GM19238 (cell line): ENCODE measurements at regions not wholly inside any gene's neighbourhood (a gene's known extent, or its start where the extent isn't known, plus 50 kb on each side); places are given as distances from the start of the nearest gene placed in this dataset.
A peak's percentile ranks its signal among the peaks of the same experiment; 100 is the strongest.

Experiments used
- DNase-seq: peaks from one replicate; pipeline ENCODE4 v3.0.0; 2011; ENCODE audit warnings: low spot score; ENCODE audit not compliant: insufficient read length

GRCh38 chr14:95442633-95443021 is 73.8 kb downstream of the SYNE3 start:
- DNase-seq: peak; percentile 81

- no peak for DNase-seq
Observed at GRCh38 chr14:95442016-95442632, 74.3 kb downstream of the SYNE3 start.

- no peak for DNase-seq
Observed at GRCh38 chr14:95440951-95441350, 75.5 kb downstream of the SYNE3 start.

DNA sequence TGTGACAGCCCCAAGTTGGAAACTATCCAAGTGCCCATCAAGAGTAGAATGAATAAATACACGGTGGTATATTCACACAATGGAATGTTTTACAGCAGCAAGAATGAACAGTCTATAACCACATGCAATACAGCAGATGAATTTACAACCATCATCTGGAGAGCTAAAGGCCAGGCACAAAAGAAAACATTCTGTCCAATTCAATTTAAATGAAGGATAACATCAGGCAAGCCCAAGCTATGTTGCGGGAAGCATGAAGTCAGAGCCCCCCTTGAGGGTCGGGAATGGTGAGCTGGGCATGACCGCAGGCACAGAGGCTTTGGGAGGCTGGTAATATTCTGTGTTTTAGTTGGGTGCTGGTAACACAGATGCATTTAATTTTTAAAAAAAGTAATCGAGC is 76.0 kb downstream of the SYNE3 start:
- DNase-seq: no peak

DNA sequence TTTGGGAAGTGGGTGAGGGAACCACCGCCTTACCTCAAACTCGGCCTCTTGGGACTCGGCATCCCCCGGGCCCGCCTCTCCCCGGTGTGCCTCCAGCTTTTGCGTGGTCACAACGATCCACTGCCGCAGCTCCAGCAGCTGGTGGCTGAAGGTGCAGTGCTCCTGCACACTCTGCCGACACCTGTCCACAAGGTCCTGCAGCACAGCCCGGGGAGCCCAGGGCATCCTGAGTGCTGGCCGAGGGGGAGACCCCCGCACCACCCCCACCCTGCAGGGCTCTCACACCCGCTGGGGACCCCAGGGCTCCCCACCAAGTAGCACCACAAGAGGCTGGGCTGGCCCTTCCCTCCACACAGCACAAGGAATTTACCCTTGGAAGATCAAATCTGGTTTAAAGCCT is 76.6 kb downstream of the SYNE3 start:
- DNase-seq: no peak

DNA sequence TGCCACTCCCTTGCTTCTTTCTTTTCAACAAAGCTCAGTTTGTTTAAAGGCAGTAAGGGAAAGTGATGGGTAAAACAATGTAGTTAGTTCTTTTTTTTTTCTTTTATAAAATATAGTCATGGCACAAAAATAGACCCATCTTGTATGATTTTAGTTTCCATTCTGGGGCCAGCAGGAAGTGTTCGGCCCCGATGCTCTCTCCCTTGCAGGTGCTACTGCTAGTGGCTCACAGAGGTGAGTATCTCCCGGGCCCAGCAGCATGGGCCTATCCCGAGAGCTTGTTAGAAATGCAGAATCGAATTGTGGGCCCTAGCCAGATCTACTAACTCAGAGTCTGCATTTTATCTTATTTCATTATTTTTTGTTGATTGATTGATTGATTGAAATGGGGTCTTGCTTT is 78.7 kb downstream of the SYNE3 start:
- no peak for DNase-seq

- DNase-seq: no peak
Observed at GRCh38 chr14:95436354-95436753, 80.1 kb downstream of the SYNE3 start.

DNA sequence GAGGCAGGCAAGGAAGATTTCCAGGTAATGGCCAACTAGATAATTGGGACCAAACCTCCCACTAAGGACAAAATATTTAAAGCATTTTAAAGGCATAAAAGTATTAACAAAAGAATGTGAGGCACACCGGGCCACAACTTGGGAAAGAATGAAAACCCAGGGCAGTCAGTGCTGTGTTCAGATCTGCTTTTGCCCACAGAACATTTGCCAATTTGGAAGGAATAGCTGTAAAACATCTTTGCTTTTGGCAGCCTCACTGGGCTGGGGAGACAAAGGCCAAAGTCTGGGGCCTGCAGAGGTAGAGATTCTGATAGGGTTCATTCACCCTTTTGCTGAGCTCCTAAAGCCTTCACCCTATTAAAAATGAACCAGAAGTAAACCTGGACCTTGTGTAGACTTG is 82.3 kb downstream of the SYNE3 start:
- no peak for DNase-seq

- DNase-seq: no peak
Observed at GRCh38 chr14:95433094-95433478, 83.4 kb downstream of the SYNE3 start.

GRCh38 chr14:95432144-95433093 is 84.0 kb downstream of the SYNE3 start:
- DNase-seq: no peak

GRCh38 chr14:95431199-95432143 is 85.0 kb downstream of the SYNE3 start:
- no peak for DNase-seq

DNA sequence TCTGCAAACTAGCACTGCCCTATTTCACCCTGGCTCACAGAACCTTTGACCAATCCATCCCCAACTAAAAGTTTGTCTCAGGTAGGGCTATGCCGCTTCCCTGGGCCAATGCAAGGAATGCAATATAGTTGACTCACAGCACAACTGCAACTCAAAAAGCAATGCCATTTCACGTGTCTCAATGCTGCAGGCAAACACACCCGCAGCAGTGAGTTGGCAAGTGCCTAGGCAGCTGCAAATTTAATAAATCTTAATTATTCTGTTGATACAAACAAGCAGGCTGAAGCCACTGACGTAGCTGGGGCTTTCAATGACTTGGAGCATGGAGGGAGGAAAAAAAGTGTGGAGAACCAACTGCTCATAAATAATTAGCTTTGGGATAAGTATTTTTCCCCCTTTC is 87.9 kb downstream of the SYNE3 start:
- no peak for DNase-seq

GRCh38 chr14:95426116-95426475 is 90.4 kb downstream of the SYNE3 start:
- no peak for DNase-seq

GRCh38 chr14:95425369-95426115 is 90.9 kb downstream of the SYNE3 start:
- DNase-seq: no peak

- no peak for DNase-seq
Observed at GRCh38 chr14:95424529-95424928, 91.9 kb downstream of the SYNE3 start.

DNA sequence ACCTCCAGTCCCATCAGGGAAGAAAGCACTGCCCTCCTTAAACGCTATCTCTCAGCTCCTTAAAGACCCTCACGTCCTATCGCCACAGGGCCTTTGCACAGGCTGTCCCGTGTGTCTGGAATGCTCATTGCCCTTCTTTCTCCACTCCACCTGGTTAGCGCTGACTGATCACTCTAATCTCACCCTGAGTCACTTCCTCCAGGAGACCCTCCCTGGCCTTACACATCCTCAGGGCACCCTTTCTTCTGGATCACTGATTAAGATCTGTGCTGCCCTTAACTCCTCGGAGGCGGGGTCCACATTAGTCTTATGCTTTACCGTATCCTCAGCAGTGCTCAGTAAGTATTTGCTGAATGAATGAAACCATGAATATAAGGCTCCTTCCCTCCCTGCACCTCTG is 94.7 kb downstream of the SYNE3 start:
- DNase-seq: no peak

DNA sequence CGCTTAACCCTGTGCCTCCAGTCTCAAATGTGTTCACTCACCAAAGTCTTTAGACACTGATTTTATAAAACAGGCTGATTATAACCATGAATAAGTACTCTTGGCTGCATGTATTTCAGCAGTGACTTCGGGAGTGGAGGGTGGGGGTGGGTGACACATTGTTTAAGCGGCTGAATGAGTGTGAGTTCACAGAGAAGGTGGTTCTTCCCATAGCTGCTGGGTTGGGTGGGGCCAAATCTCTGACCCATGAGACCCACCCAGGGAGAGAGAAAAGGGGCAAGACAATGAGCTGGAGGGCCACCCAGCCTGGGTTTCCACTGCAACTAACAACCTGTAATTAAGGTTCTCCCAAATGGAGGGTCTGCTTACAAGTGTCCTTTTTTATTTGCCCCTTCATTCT is 96.4 kb downstream of the SYNE3 start:
- no peak for DNase-seq

DNA sequence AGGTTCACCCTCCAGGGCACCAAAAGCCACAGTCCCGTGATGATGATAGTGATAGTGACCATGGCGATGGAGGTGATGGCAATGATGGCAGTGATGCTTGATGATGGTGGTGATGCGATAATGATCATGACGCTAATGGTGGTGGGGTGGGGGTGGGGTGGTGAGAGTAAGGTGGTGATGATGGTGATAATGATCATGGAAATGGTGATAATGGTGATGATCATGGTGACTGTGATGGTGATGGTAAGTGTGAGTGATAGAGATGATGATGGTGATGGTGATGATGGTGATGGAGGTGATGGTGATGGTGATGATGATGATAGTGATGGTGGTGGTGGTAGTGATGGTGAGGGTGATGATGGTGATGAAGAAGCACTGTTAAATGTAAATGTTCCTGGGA is 96.9 kb downstream of the SYNE3 start:
- no peak for DNase-seq

GRCh38 chr14:95418858-95419257 is 97.6 kb downstream of the SYNE3 start:
- no peak for DNase-seq

- no peak for DNase-seq
Observed at GRCh38 chr14:95417492-95417891, 97.8 kb upstream of the CLMN start.

GRCh38 chr14:95415993-95416392 is 96.3 kb upstream of the CLMN start:
- DNase-seq: no peak
